ENCODE measurements at regions not wholly inside any gene's neighbourhood (a gene's known extent, or its start where the extent isn't known, plus 50 kb on each side); places are given as distances from the start of the nearest gene placed in this dataset.

DNA sequence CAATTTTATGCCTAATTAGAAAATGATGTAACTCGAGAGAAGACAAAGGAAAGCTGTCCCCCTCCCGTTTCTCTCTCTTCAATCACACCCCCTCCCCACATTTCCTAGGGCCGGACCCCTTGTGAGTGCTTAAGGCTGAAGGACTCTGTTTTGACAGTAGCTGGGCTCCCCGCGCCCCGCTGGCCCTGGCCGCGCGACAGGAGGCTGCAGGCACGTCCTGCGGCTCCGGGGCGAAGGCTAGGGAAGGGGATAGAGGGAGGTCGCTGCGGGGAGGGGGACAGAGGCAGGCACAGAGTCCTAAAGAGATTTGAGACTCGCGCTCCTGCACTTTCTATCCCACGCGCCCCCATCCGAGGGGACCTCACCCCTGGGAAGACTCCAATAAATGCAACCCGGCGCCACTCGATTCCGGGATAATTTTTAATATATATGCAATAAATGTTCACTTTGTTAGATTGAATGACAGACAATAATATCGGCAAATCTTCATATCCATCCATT lies 56.2 kb upstream of the TMEM33 start:
- H3K4me3 ChIP-seq (ENCODE audit: low read depth, low read length), result no peak overlapping the region
- TF ChIP-seq, protein P1, sequence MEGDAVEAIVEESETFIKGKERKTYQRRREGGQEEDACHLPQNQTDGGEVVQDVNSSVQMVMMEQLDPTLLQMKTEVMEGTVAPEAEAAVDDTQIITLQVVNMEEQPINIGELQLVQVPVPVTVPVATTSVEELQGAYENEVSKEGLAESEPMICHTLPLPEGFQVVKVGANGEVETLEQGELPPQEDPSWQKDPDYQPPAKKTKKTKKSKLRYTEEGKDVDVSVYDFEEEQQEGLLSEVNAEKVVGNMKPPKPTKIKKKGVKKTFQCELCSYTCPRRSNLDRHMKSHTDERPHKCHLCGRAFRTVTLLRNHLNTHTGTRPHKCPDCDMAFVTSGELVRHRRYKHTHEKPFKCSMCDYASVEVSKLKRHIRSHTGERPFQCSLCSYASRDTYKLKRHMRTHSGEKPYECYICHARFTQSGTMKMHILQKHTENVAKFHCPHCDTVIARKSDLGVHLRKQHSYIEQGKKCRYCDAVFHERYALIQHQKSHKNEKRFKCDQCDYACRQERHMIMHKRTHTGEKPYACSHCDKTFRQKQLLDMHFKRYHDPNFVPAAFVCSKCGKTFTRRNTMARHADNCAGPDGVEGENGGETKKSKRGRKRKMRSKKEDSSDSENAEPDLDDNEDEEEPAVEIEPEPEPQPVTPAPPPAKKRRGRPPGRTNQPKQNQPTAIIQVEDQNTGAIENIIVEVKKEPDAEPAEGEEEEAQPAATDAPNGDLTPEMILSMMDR (IDR thresholded peaks at IDR 0.05; ENCODE audit: low read depth, low read length, missing control alignments), result no peak
- no peak for DNase-seq (ENCODE audit: low read depth)

DNA sequence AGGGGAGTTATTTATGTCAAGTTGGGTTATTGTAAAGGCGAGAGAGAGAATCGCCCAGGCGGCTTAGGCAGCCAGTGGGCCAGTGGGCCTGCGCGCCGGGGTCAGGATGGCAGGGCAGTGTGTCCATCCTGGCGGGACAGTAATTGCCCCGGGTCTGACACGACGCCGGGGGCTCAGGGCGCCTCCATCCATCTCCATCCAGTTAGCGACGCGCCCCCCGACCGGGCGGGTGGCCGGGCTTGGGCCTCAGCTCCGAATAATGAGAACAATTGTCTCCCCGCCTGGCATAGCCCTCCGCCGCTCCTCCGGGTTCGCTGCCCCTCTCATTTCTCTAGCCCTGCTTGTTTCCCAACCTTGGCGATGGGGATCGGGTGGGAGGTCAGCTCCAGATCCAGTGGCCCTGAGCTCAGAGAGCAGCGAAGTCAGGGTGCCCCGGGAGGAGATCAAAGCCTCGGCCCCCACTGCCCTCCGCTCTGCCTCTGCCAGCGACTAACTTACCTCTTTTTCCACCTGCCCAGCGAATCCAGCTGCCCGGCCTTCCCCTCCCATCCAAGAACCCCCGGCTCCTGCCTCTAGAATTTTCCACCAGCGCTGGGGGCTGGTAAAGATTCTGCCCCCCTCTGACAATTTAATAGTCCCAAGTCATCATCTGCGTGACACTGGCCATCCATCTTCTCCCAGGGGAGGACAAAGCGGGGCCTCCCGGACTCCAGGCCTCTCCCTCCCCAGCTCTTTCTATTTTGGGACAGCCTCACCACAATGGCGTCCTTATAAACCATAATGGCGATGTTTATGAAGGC lies 56.9 kb upstream of the TMEM33 start:
- no peak for DNase-seq (ENCODE audit: low read depth)
- no peak overlapping the region for H3K4me3 ChIP-seq (ENCODE audit: low read depth, low read length)
- TF ChIP-seq, protein P1 (IDR thresholded peaks at IDR 0.05; ENCODE audit: low read depth, low read length, missing control alignments), result no peak

DNA sequence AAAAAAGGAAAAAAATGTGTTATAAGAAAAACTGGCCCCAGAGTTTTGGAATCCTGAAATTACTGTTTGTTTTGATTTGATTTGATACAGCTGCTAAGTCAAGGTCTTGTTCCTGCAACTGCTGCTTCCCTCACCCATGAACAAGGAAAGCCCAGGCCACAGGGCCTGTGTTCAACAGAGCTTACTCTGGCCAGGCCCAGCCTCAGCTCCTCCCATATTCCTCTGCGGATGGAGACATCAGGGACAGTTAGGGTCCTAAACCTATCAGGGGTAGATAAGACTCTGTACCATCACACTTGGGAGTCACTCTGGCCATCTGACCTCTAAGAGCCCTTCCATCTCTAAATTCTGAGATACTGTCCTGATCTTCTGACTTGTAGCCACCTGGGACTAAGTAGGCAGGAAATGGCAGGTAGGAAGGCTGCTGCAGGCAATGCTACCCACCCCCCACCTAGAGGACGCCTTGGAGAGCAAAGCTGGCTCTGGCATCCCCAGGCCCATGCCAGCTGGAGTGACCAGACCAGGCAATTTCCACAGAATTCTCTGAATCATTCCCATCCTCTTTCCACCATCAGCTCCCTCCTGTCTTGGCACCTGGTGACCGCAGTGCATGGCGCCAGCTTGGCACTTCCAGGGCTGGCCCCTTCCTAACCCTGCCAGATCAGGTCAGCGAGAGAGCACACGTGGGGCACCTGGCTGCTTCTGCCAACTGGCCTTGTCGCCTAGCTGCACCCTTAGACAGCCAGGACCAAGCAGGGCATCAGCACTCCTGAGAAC lies 58.0 kb upstream of the TMEM33 start:
- no peak overlapping the region for H3K4me3 ChIP-seq (ENCODE audit: low read depth, low read length)
- TF ChIP-seq, protein P1 (IDR thresholded peaks at IDR 0.05; ENCODE audit: low read depth, low read length, missing control alignments), result no peak
- DNase-seq (ENCODE audit: low read depth), result no peak

DNA sequence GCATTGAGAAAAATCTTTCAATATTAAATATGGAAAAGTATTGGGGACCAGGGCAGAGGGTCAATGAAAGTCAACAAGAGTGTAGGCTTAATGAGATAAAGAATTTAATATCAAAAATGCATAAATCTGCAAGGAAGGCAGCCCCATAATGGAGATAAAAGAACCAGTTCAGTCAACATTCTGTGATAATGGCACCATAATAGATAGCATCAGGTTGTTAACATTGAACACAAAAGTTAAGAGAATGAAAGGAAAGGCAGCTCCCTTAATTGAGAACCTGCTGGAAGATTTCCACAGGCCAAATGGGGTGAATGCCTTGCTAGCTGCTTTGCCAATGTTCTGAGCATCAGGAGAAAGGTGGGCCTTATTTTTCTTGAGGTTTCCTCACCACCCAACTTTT lies 60.4 kb upstream of the TMEM33 start:
- no peak for DNase-seq (ENCODE audit: low read depth)
- TF ChIP-seq, protein P1 (IDR thresholded peaks at IDR 0.05; ENCODE audit: low read depth, low read length, missing control alignments), result no peak
- H3K4me3 ChIP-seq (ENCODE audit: low read depth, low read length), result no peak overlapping the region

DNA sequence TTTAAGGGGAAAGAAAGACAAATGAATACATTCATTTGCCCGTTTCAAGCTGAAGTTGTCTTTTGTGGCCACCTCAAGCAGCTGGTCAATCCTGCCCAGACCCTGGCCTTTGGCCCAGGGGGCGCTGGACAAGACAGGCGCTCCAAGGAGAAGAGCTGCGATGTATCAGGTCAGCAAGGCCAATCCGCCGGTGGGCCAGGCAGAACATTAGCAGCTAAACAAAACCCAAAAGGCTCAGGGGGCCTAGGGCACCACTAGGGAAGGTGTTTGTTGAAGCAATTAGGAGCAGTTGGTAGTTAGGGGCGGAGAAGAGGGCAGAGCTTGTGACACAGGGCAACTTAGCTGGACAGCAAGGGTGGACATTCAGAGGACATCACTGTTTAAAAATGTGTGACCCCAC lies 60.8 kb upstream of the TMEM33 start:
- no peak overlapping the region for H3K4me3 ChIP-seq (ENCODE audit: low read depth, low read length)
- DNase-seq (ENCODE audit: low read depth), result no peak
- TF ChIP-seq, protein P1 (IDR thresholded peaks at IDR 0.05; ENCODE audit: low read depth, low read length, missing control alignments), result no peak

DNA sequence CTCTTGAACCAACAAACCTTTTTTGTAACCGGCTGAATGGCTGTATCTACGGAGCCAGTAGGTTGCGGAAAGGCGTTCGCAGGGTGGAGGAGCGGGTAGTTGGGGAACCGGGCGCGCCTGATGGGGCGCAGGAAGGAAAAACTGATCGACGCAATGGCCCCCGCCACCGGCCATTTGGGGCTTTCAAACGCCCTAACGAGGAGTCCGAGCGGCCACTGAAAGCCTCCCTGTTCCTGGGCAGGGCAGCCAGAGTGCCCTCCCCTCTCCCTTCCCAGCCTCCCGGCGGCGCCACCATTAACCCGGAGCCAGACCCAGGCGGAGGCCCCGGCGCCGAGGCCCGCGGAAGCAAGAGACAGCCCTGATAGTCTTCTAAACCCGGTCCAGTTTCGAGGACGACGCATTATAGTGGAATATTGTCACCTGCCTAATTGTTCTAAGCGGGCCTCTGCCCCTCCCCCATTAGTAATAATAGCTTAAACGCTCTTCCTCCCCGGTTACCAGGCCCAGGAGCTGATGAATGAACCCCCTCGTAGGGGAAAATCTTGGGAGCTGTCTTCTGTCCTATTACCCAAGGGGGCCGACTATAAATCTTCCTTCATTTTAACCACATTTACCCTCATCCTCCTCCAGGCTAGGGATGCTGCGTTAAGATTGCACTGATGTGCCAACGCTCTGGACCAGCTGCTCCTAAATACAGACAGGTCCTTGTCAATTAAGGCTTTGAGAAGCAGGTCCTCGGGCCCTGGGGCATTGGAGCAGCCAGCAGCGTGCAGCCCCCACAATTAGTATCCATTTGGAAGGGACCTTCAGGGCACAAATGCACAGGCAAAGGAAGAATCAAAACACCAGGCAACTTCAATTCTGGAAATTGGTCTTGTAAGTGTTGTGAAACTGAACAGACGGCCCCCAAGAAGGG lies 61.6 kb upstream of the TMEM33 start:
- TF ChIP-seq, protein P1 (IDR thresholded peaks at IDR 0.05; ENCODE audit: low read depth, low read length, missing control alignments), result no peak
- H3K4me3 ChIP-seq (ENCODE audit: low read depth, low read length), result no peak overlapping the region
- DNase-seq (ENCODE audit: low read depth), result no peak

Data from GM12864 (cell line).